Esophagus muscularis mucosa (tissue), 3 donors: ENCODE measurements at regions not wholly inside any gene's neighbourhood (a gene's known extent, or its start where the extent isn't known, plus 50 kb on each side); places are given as distances from the start of the nearest gene placed in this dataset.

ENCODE experiments used
- POLR2A ChIP-seq: fragments of 450-650 bp; IDR thresholded peaks from one replicate; pipeline ENCODE4 v1.6.1; 2017; ENCODE audit warnings: antibody characterized with exemption, moderate library complexity, mild to moderate bottlenecking, low read depth
- POLR2AphosphoS5 ChIP-seq, 2 donors: sonication (generic); formaldehyde crosslinking; IDR thresholded peaks; one replicate each; pipeline ENCODE4 v1.6.1; 2017; ENCODE audit warnings: antibody characterized with exemption in 2 of 2
- TF ChIP-seq, protein P1 (sequence below), 3 experiments: fragments of 200-600 bp in 2 of 3; fragments of 450-650 bp in 1 of 3; sonication (generic) in 2 of 3; IDR thresholded peaks; one replicate each; pipeline ENCODE4 v1.5.1; 2017 to 2019; ENCODE audit warnings: antibody characterized with exemption in 3 of 3, mild to moderate bottlenecking in 2 of 3, moderate library complexity in 1 of 3

DNA sequence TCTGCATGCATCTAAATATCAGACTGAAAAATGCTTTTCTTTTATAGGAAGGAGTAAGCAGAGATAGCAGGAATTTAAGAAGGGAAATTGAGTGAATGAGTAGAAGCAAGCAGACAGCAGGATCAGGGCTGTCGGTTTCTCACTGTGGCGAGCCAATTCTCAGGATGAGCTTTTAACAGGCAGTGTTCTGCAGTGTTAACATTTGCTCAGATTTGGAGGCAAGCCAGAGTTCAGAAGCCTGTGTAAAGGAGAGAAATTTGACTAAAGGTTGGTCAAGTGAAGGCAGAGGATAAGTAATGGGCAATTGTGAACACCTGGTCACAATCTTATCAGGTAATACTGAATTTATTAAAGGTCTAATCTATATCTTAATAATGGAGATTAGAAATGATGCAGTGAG is 133.3 kb upstream of the MAGEB16 start:
- TF ChIP-seq POLR2A: no peak
- no peak for TF ChIP-seq POLR2AphosphoS5 (IDR thresholded peaks at IDR 0.05)
- TF ChIP-seq, protein P1, sequence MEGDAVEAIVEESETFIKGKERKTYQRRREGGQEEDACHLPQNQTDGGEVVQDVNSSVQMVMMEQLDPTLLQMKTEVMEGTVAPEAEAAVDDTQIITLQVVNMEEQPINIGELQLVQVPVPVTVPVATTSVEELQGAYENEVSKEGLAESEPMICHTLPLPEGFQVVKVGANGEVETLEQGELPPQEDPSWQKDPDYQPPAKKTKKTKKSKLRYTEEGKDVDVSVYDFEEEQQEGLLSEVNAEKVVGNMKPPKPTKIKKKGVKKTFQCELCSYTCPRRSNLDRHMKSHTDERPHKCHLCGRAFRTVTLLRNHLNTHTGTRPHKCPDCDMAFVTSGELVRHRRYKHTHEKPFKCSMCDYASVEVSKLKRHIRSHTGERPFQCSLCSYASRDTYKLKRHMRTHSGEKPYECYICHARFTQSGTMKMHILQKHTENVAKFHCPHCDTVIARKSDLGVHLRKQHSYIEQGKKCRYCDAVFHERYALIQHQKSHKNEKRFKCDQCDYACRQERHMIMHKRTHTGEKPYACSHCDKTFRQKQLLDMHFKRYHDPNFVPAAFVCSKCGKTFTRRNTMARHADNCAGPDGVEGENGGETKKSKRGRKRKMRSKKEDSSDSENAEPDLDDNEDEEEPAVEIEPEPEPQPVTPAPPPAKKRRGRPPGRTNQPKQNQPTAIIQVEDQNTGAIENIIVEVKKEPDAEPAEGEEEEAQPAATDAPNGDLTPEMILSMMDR (IDR thresholded peaks at IDR 0.05): no peak
